22Rv1 (cell line): ENCODE measurements at regions not wholly inside any gene's neighbourhood (a gene's known extent, or its start where the extent isn't known, plus 50 kb on each side); places are given as distances from the start of the nearest gene placed in this dataset.

Experiments
- CTCF ChIP-seq: fragments of 450-650 bp; IDR thresholded peaks from 2 replicates; pipeline ENCODE4 v1.5.1; 2017; ENCODE audit warnings: mild to moderate bottlenecking
- ZFX ChIP-seq: fragments of 450-650 bp; IDR thresholded peaks from 2 replicates; pipeline ENCODE4 v1.6.1; 2017; ENCODE audit warnings: antibody characterized with exemption, borderline replicate concordance

- TF ChIP-seq CTCF: no peak
- TF ChIP-seq ZFX: no peak
These were observed 316.3 kb downstream of the TMEM167A start for GRCh38 chr5:82760856-82761255.
